GM21515 (cell line): ENCODE measurements at regions not wholly inside any gene's neighbourhood (a gene's known extent, or its start where the extent isn't known, plus 50 kb on each side); places are given as distances from the start of the nearest gene placed in this dataset.

Experiments used
- ATAC-seq: cut with Tn5 transposase; IDR thresholded peaks from one replicate; pipeline ENCODE4 v1.9.1; 2021; ENCODE audit not compliant: unreplicated experiment

- no peak for ATAC-seq
These were observed 91.1 kb downstream of the IRF8 start for GRCh38 chr16:85989863-85990643.

- no peak for ATAC-seq
These were observed 91.9 kb downstream of the IRF8 start for GRCh38 chr16:85990861-85991301.

DNA sequence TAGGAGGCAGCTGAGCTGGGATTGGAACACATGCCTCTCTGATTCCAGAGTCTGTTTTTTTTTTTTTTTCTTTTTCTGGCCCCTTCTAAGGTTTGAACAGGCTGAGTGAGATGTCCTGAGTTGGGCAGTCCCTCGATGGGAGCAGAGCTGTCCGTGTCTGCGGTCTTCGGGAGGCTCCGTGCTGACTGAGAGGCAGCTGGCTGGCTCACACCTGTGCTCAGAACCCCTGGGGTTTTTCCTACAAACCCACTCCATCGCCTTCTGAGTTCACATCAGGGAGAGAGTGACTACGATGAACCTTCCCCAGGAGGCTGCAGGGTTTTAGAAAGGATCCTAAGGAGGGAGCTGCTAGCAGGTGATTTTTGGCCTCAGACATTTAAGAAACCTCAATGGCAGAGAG lies 92.5 kb downstream of the IRF8 start:
- no peak for ATAC-seq

DNA sequence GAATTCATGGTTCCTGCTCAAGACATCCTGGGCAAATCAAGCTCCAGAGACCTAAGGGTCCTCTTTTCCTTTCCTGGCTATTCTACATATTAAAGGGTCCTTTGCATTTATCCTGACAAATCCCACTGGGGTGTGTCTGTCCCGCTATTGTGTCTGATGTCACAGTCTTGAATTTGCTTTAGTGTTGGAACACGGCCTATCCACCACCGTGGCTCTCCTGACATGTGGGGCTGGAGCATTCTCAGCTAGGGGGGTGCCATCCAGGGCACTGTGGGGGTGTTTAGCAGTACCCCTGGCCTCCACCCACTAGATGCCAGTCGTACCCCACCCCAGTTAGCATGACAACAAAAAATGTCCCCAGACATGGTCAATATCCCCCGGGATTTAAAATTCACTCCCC lies 92.9 kb downstream of the IRF8 start:
- ATAC-seq: no peak

- ATAC-seq: no peak
These were observed 93.4 kb downstream of the IRF8 start for GRCh38 chr16:85992359-85992758.

GRCh38 chr16:85992779-85993178 lies 93.8 kb downstream of the IRF8 start:
- no peak for ATAC-seq

DNA sequence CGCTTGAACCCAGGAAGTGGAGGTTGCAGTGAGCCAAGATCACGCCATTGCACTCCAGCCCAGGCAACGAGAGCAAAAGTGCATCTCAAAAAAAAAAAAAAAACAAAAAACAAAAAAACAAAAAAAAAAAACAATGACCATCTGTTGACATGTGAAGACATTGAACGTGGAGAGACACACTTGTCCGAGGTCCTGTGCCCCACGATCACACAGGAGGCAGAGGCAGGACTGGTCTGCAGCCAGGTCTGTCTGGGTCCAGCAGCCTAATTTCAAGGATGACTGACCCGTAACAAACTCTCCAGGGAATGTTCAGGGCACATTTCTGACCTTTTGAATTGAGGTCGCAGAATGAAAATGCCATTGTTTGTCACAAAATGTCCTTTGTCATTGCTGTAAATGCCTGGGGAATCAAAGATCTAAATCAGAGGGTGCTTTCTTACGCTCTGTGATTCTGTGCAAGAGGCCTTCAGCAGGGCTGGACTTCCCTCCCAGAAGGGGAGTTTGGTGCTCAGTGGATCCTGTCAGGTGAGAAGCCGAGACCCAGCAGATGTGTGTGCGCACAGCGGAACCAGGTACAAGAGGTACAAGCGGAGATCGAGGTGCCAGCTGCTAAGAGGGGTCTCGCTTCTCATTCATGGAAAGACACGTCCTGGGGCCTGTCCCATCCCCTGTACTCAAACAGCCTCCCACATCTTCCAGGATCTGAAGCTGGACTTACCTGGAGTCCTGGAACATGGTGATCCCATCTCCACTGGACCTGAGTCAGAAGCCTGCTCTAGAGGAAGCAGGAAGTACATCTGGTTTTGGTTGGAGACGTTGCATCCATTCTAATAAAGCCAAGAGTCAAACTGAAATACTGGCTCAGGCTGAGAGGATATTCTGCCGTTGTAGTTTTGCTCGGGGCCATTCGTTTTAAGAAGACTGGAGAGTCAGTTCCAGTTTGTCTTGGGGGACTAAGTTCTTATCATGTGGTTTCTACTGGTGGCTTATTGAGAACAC lies 95.8 kb downstream of the IRF8 start:
- no peak for ATAC-seq

DNA sequence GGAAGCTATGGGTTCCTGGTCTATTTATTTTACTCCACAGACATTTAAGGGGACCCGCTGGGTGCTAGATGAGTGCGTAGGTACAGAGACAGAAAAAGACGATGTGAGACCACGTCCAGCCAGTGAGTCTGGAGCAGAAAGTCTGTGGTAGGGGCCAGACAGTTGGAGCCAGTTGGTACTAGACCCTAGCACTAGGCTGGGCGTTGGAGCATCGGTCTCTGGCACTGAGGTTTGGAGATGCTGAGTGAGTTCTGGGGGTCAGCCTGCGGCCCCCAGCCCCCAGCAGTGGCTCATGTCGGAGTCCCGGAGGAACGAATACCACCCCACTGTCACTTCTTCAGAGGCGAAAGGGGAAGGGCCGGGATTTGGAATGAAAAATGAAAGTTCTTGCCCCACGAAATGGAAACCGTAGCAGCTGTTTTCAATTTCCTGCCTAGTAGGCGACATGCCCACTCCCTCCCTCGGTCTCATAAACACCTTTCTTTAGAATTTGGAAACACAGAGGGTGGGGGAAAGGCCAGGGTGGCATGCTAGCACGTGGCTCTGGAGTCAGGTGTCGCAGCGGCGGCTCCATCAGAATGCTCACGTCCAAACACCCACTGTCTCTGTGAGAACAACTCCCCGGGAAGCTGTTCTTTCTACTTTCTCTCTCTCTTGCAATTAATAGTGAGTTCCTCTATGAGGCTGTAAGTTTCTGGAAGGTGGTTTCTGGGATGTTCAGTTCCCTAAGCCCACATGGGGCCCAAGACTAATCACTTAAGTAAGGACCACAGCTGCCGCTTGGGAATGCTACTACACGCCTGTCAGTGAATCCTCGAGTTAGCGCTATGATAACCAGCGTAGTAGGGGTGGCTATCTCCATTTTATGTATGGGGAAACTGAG lies 96.8 kb downstream of the IRF8 start:
- no peak for ATAC-seq

- no peak for ATAC-seq
These were observed 97.9 kb downstream of the IRF8 start for GRCh38 chr16:85996843-85997242.

GRCh38 chr16:85998171-85998867 lies 99.4 kb downstream of the IRF8 start:
- ATAC-seq: no peak

DNA sequence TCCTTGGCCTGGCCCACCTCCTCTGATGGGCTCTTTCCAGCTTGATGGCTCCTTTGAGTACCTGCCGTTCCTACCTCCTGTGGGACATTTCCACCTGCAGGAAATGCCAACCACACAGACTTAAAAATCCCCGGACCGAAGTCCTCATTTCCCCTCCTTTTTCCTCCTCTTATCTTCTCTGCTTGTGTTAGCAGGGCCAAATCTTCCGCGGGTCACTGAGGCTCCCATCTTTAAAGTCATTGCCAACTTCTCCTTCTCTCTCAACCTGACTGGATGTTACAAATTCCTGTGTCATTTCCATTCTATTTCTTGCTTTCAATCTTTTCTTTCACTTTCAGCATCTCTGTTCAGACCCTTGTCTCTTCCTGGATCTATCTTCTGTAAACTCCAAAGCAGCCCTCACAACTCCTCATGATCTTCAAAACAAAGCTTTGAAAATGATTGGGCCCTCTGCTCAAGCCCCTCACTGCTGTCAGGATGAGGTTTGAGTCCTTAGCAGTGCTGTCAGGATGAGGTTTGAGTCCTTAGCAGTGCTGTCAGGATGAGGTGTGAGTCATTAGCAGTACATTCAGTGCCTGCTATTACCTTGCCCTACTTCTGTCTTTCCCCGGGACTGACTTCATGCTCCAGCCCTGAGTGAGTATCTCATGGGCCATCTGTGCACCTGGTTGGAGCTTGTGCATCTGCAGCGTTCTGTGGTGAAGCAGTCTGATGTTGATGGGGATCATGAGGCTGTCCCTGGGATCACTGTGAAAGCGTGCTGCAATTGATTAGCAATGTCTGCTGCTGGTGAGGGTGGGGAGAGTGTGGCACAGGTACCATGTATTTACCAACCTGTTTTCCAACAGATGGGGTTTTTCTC lies 100.1 kb downstream of the IRF8 start:
- no peak for ATAC-seq

DNA sequence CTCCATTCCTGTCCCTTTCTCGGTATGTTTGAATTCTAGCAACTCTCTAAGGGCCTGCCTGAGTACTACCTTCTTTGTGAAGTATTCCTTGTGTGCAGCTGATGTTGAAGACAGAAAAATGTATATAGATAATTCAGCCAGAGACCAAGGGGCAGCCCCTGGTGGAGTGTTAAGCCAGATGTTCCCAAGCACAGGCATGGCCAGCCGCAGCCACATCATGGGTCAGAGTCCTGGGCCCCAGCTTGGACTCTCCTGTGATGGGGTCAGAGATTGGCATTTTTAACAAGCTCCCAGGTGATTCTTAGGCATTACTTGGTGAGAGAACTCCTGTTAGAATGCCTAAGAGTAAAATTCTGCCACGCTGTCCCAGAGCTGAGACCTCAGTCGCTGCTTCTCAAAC lies 100.8 kb downstream of the IRF8 start:
- no peak for ATAC-seq

DNA sequence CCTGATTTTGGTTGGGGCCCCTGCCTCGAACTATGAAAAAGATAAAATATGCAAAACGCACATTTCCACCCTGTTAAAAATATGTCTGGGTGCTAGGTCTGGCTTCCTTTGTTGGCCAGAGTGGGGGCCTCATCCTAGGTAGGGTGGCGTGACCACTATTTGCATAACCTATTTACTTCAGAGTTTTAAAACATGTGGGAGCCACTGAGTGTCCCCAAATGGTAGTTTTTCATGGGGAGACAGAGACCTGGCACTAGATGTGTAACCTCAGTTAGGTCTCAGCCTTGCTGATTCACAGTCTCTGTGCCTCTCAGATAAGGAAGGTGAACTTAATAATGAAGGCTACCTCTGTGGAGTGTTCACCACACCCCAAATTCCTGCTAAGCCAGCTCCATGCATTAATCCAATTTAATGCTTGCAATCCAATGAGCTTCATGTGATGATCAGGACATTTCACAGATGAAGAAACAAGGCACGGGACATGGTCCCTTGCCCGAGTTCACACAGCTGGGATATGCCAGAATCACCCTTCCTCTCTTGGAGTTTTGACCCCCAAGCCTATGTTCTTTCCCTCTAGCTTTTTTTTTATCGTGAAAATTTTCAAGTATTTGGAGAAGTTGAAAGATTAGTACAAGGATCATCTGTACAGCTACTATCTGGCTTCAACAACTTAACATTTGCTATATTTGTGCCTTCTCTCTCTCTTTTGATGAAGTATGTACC lies 103.4 kb downstream of the IRF8 start:
- ATAC-seq: peak; percentile 63

DNA sequence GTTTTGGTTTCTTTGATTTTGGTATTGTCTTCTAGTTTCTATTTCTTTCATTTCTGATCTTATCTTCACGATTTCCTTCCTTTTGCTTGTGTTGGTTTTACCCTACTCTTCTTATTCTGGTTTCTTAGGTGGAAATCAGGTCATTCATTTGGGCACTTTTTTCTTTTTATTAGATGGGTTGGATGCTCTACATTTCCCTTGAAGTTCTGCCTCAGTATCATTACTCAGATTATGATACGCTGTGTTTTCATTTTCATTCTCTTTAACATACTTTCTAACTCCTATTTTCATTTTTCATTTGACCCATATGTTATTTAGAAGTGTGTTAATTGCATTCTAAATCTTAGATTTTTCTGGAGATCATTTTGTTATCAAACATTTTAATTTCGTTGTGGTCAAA lies 108.6 kb downstream of the IRF8 start:
- no peak for ATAC-seq

GRCh38 chr16:86010680-86011141 lies 111.7 kb downstream of the IRF8 start:
- no peak for ATAC-seq

DNA sequence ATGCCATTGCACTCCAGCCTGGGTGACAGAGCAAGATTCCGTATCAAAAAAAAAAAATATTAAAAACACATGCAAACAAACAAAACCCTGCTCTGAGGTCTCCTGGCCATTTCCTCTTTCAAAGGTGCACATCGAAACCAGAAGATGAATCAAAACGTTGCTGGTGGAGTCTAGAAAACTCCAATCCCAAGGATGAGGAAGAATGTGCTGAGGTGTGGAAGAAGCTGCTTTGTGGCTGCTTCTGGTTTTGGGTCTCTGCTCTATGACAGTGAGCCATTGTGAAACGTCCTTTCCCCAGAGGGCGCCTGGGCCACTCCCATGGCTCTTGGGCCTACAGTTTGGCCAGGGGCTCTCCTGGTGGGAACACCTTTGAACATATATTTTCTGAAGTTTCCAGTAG lies 112.6 kb downstream of the IRF8 start:
- no peak for ATAC-seq

DNA sequence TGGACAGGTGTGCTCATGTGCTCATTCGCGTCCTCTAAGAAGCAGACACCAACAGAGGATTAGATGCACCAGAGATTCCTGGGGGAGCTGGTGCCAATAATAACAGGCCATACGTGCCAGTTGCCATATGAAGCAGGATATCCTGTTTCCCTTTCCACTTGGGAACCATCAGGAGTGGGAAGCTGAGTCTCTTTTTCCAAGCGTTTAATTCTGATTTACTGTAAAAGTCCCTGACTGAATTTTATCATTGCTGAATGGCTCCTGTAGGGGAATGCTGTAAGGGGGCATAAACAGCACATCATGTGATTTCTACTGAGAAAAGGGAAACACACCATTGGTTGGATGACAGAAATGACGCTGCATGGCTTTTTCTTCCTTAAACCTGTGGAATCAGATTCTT lies 113.3 kb downstream of the IRF8 start:
- ATAC-seq: no peak

DNA sequence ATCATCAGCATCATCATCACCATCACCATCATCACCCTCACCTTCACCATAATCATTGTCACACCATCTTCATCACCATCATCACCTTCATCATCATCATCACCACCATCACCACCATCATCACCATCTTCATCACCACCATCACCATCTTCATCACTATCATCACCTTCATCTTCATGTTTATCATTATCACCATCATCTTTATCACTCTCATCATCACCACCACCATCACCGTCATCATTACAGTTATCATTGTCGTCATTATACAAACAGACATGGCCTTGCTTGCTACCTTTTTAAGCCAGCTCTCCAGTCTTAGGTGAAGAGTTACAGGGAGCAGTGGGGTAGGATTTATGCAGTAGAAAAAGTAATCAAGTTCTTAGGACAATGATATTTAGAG lies 114.9 kb downstream of the IRF8 start:
- no peak for ATAC-seq

DNA sequence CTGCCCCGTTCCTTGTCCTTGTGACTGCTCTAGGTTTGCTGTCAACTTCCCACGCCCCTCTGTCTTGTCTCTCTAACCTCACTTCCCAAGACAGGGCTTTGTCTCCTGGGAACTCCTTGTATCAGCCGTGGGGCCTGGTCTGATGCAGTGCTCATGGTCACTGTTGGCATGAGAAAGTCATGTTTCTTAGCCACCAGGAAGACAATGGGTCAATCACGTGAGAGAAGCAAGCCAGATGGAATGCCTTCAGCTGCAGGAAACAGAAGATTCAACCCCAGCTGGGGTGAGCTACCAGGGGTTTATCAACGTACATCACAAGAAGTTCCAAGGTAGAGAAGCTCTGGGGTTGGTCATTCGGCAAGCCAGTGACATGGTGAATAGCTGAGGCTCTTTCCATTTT lies 116.6 kb downstream of the IRF8 start:
- no peak for ATAC-seq
